Neural cell (in vitro differentiated cells): ENCODE measurements at regions not wholly inside any gene's neighbourhood (a gene's known extent, or its start where the extent isn't known, plus 50 kb on each side); places are given as distances from the start of the nearest gene placed in this dataset.

Experiments
- H2AFZ ChIP-seq: fragments of 200-600, 300-800 bp; sonication (generic), shearing (Covaris generic); 2 replicates; pipeline ENCODE4 v1.6.0; 2014; ENCODE audit warnings: low read depth, mild to moderate bottlenecking, antibody characterized with exemption, low read length, moderate library complexity
- H3F3A ChIP-seq: fragments of 200-600 bp; shearing (Covaris generic); 2 replicates; pipeline ENCODE4 v1.6.1; 2016; ENCODE audit warnings: mild to moderate bottlenecking, moderate library complexity, mixed read lengths, antibody characterized with exemption, low read length; ENCODE audit not compliant: insufficient read depth, poor library complexity, severe bottlenecking
- H3K27ac ChIP-seq: fragments of 200-600, 300-800 bp; sonication (generic), shearing (Covaris generic); 2 replicates; pipeline ENCODE4 v1.5.1; 2014; ENCODE audit warnings: mild to moderate bottlenecking, low read length, moderate library complexity
- H3K27me3 ChIP-seq: fragments of 300-800, 200-600 bp; sonication (generic), shearing (Covaris generic); 2 replicates; pipeline ENCODE4 v1.6.0; 2014; ENCODE audit warnings: mild to moderate bottlenecking, low read depth, low read length, moderate library complexity; ENCODE audit not compliant: insufficient read depth
- H3K36me3 ChIP-seq: fragments of 300-800, 200-600 bp; sonication (generic), shearing (Covaris generic); 2 replicates; pipeline ENCODE4 v1.5.1; 2014; ENCODE audit warnings: mild to moderate bottlenecking, antibody characterized with exemption, low read length, moderate library complexity; ENCODE audit not compliant: insufficient read depth
- H3K4me2 ChIP-seq: fragments of 300-800, 200-600 bp; sonication (generic), shearing (Covaris generic); 2 replicates; pipeline ENCODE4 v1.6.0; 2014; ENCODE audit warnings: mild to moderate bottlenecking, low read length
- H3K4me3 ChIP-seq: fragments of 300-800, 200-600 bp; sonication (generic), shearing (Covaris generic); 2 replicates; pipeline ENCODE4 v1.5.1; 2014; ENCODE audit warnings: mild to moderate bottlenecking, low read length, moderate library complexity
- H3K79me2 ChIP-seq: fragments of 200-600 bp; shearing (Covaris generic); replicated peaks from 2 replicates; pipeline ENCODE4 v1.6.0; 2014; ENCODE audit warnings: mild to moderate bottlenecking, low read length, moderate library complexity; ENCODE audit not compliant: insufficient read depth
- H3K9ac ChIP-seq: fragments of 300-800, 200-600 bp; sonication (generic), shearing (Covaris generic); 2 replicates; pipeline ENCODE4 v1.6.1; 2016; ENCODE audit warnings: mild to moderate bottlenecking, low read length, mixed read lengths
- H3K9me2 ChIP-seq: fragments of 200-600 bp; shearing (Covaris generic); 2 replicates; pipeline ENCODE4 v1.6.1; 2016; ENCODE audit warnings: mild to moderate bottlenecking, low read length, mixed read lengths; ENCODE audit not compliant: insufficient read depth
- H3K9me3 ChIP-seq: fragments of 200-600, 300-800 bp; sonication (generic), shearing (Covaris generic); 2 replicates; pipeline ENCODE4 v1.6.1; 2016; ENCODE audit warnings: mild to moderate bottlenecking, mixed run types, low read length, moderate library complexity, mixed read lengths
- H4K20me1 ChIP-seq: fragments of 200-600 bp; shearing (Covaris generic); 2 replicates; pipeline ENCODE4 v1.6.1; 2016; ENCODE audit warnings: mild to moderate bottlenecking, mixed run types; ENCODE audit not compliant: insufficient read depth
- CTCF ChIP-seq: fragments of 450-650 bp; IDR thresholded peaks from 2 replicates; pipeline ENCODE4 v1.5.1; 2014; ENCODE audit warnings: antibody characterized with exemption, mild to moderate bottlenecking, moderate library complexity; ENCODE audit not compliant: poor library complexity, severe bottlenecking
- EP300 ChIP-seq: fragments of 450-650 bp; conservative IDR thresholded peaks from 2 replicates; pipeline ENCODE4 v1.6.1; 2014; ENCODE audit warnings: antibody characterized with exemption, mild to moderate bottlenecking, moderate library complexity; ENCODE audit not compliant: poor library complexity, severe bottlenecking
- EZH2 ChIP-seq: fragments of 200-600, 300-800 bp; shearing (Covaris generic), sonication (generic); IDR thresholded peaks from 2 replicates; pipeline ENCODE4 v1.6.1; 2014; ENCODE audit warnings: antibody characterized with exemption, low read length, borderline replicate concordance, mild to moderate bottlenecking; ENCODE audit not compliant: insufficient read depth, poor library complexity, severe bottlenecking
- MXI1 ChIP-seq: fragments of 450-650 bp; conservative IDR thresholded peaks from 2 replicates; pipeline ENCODE4 v1.6.1; 2014; ENCODE audit warnings: antibody characterized with exemption, mild to moderate bottlenecking; ENCODE audit not compliant: poor library complexity, severe bottlenecking
- POLR2AphosphoS5 ChIP-seq: IDR thresholded peaks from 2 replicates; pipeline ENCODE4 v1.6.1; 2012
- RAD21 ChIP-seq: fragments of 450-650 bp; conservative IDR thresholded peaks from 2 replicates; pipeline ENCODE4 v1.6.1; 2014; ENCODE audit warnings: antibody characterized with exemption, mild to moderate bottlenecking, moderate library complexity
- SMC3 ChIP-seq: fragments of 450-650 bp; conservative IDR thresholded peaks from 2 replicates; pipeline ENCODE4 v1.6.1; 2014; ENCODE audit warnings: antibody characterized with exemption, mild to moderate bottlenecking, moderate library complexity; ENCODE audit not compliant: poor library complexity
- TAF1 ChIP-seq: IDR thresholded peaks from 2 replicates; pipeline ENCODE4 v1.6.1; 2012; ENCODE audit warnings: low read depth
- TF ChIP-seq, protein P1 (sequence below): IDR thresholded peaks from 2 replicates; pipeline ENCODE4 v1.6.1; 2012; ENCODE audit warnings: borderline replicate concordance

- no peak overlapping the region for H3K9ac ChIP-seq
- no peaks in the 10 kb centered on the region for H3K79me2 ChIP-seq
- H4K20me1 ChIP-seq, result no peaks in the 10 kb centered on the region
- H3K36me3 ChIP-seq, result no peaks in the 10 kb centered on the region
- H2AFZ ChIP-seq, result no peak overlapping the region
- H3K4me3 ChIP-seq, result no peak overlapping the region
- TF ChIP-seq MXI1, result no peak
- TF ChIP-seq, protein P1, sequence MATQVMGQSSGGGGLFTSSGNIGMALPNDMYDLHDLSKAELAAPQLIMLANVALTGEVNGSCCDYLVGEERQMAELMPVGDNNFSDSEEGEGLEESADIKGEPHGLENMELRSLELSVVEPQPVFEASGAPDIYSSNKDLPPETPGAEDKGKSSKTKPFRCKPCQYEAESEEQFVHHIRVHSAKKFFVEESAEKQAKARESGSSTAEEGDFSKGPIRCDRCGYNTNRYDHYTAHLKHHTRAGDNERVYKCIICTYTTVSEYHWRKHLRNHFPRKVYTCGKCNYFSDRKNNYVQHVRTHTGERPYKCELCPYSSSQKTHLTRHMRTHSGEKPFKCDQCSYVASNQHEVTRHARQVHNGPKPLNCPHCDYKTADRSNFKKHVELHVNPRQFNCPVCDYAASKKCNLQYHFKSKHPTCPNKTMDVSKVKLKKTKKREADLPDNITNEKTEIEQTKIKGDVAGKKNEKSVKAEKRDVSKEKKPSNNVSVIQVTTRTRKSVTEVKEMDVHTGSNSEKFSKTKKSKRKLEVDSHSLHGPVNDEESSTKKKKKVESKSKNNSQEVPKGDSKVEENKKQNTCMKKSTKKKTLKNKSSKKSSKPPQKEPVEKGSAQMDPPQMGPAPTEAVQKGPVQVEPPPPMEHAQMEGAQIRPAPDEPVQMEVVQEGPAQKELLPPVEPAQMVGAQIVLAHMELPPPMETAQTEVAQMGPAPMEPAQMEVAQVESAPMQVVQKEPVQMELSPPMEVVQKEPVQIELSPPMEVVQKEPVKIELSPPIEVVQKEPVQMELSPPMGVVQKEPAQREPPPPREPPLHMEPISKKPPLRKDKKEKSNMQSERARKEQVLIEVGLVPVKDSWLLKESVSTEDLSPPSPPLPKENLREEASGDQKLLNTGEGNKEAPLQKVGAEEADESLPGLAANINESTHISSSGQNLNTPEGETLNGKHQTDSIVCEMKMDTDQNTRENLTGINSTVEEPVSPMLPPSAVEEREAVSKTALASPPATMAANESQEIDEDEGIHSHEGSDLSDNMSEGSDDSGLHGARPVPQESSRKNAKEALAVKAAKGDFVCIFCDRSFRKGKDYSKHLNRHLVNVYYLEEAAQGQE, result no peak
- no peak for TF ChIP-seq SMC3
- no peak overlapping the region for H3K27ac ChIP-seq
- no peak overlapping the region for H3K4me2 ChIP-seq
- no peaks in the 10 kb centered on the region for H3K9me3 ChIP-seq
- H3K27me3 ChIP-seq, result no peaks in the 10 kb centered on the region
- no peaks in the 10 kb centered on the region for H3K9me2 ChIP-seq
- H3F3A ChIP-seq, result no peaks in the 10 kb centered on the region
Observed at GRCh38 chr6:112910256-112910655, 563.1 kb downstream of the RFPL4B start.

DNA sequence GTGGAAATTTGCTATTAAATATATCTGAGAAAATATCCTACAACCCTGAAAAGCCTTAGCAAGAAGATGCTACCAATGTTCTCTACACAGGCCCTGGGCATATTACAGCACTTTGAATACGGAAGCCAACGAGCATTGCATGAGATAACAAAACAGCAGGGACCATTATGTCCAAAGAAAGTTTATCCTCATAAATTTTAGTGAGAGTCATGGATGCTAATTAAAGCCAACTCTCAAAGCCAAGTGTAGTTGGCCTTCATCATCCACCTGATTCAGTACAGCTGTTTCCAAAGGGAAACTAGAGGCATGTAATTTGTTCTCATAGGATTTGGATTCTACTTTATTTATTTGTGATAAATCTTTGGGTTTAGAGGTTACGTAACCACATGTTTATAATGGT, 564.8 kb downstream of the RFPL4B start:
- H3K36me3 ChIP-seq, result no peaks in the 10 kb centered on the region
- H3K9me3 ChIP-seq, result no peaks in the 10 kb centered on the region
- no peaks in the 10 kb centered on the region for H3K79me2 ChIP-seq
- no peak overlapping the region for H3K4me3 ChIP-seq
- no peaks in the 10 kb centered on the region for H4K20me1 ChIP-seq
- no peak overlapping the region for H2AFZ ChIP-seq
- H3F3A ChIP-seq, result no peaks in the 10 kb centered on the region
- no peak overlapping the region for H3K9ac ChIP-seq
- H3K27ac ChIP-seq, result no peak overlapping the region
- no peak overlapping the region for H3K4me2 ChIP-seq
- TF ChIP-seq SMC3 (no peak), TAF1 (no peak), EP300 (no peak), POLR2AphosphoS5 (no peak), MXI1 (no peak), CTCF (no peak), EZH2 (no peak), RAD21 (no peak)
- TF ChIP-seq, protein P1, result no peak
- H3K27me3 ChIP-seq, result no peaks in the 10 kb centered on the region
- H3K9me2 ChIP-seq, result no peaks in the 10 kb centered on the region
